Activated CD8-positive, alpha-beta T cell treated with anti-CD3 and anti-CD28 coated beads for 36 hours (primary cell): ENCODE measurements at regions not wholly inside any gene's neighbourhood (a gene's known extent, or its start where the extent isn't known, plus 50 kb on each side); places are given as distances from the start of the nearest gene placed in this dataset.

Experiments
- ATAC-seq: fragments of 200-7000 bp; cut with Tn5 transposase; one replicate; pipeline ENCODE4 v1.10.0; 2021; ENCODE audit warnings: mild to moderate bottlenecking, moderate library complexity
- CTCF ChIA-PET: fragments of 350-600 bp; sonication (Branson Sonifier 250); formaldehyde crosslinking; loops from one replicate; lab custom pipeline; 2021; ENCODE audit warnings: antibody characterized with exemption; lab: Charles Lee
- POLR2A ChIA-PET: fragments of 350-600 bp; sonication (Branson Sonifier 250); formaldehyde crosslinking; loops from one replicate; lab custom pipeline; 2021; ENCODE audit warnings: antibody characterized with exemption; lab: Charles Lee
- DNase-seq: peaks from one replicate; pipeline ENCODE4 v3.0.0-alpha.2; 2020
- H3K27ac Mint-ChIP-seq: one replicate; pipeline ENCODE4 v1.8.0; 2021; ENCODE audit warnings: mild to moderate bottlenecking, mixed read lengths
- H3K27me3 Mint-ChIP-seq: one replicate; pipeline ENCODE4 v1.8.0; 2021; ENCODE audit warnings: mixed read lengths
- H3K36me3 Mint-ChIP-seq: one replicate; pipeline ENCODE4 v1.8.0; 2021; ENCODE audit warnings: low read depth, mixed read lengths
- H3K4me1 Mint-ChIP-seq: one replicate; pipeline ENCODE4 v1.8.0; 2021; ENCODE audit warnings: low read depth, mixed read lengths
- H3K4me3 Mint-ChIP-seq: one replicate; pipeline ENCODE4 v1.8.0; 2021; ENCODE audit warnings: mild to moderate bottlenecking, moderate library complexity, mixed read lengths
- H3K9me3 Mint-ChIP-seq: one replicate; pipeline ENCODE4 v1.8.0; 2021; ENCODE audit warnings: mixed read lengths
- intact Hi-C: fragments of 100-400 bp; cut with micrococcal nuclease; formaldehyde crosslinking; loops from one replicate; pipeline ENCODE4 v1.10.0; 2022
- TF ChIP-seq, protein P1 (sequence below): fragments of 200-600 bp; IDR thresholded peaks from one replicate; pipeline ENCODE4 v1.8.0; 2022; ENCODE audit warnings: antibody characterized with exemption, mild to moderate bottlenecking

DNA sequence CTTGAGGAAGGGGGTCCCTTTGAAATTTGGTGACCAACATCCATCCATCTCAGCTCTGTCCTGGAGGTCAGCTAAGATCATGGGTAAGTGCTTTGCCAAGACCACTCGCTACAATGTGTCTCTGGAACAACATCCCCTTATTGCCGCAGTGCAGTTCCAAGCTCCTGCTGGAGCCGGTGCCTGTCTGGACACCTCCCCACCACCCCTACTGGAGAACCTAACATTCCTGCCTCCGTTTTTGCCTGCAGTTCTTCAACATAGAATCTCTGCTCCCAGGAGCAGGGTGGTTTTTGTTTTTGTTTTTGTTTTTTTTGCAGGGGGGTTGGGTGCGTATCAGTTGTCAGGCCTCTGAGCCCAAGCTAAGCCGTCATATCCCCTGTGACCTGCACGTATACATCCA lies 51.2 kb upstream of the FXYD4 start:
- H3K4me3 Mint-ChIP-seq, result no peak overlapping the region
- H3K27ac Mint-ChIP-seq, result no peak overlapping the region
- intact Hi-C loops, result no loop called here
- H3K36me3 Mint-ChIP-seq, result no peaks in the 10 kb centered on the region
- ChIA-PET POLR2A (no interaction called here), CTCF (no interaction called here)
- ATAC-seq (no peak), DNase-seq (no peak)
- H3K27me3 Mint-ChIP-seq, result peaks cover 14% of the 10 kb centered on the region
- TF ChIP-seq, protein P1, sequence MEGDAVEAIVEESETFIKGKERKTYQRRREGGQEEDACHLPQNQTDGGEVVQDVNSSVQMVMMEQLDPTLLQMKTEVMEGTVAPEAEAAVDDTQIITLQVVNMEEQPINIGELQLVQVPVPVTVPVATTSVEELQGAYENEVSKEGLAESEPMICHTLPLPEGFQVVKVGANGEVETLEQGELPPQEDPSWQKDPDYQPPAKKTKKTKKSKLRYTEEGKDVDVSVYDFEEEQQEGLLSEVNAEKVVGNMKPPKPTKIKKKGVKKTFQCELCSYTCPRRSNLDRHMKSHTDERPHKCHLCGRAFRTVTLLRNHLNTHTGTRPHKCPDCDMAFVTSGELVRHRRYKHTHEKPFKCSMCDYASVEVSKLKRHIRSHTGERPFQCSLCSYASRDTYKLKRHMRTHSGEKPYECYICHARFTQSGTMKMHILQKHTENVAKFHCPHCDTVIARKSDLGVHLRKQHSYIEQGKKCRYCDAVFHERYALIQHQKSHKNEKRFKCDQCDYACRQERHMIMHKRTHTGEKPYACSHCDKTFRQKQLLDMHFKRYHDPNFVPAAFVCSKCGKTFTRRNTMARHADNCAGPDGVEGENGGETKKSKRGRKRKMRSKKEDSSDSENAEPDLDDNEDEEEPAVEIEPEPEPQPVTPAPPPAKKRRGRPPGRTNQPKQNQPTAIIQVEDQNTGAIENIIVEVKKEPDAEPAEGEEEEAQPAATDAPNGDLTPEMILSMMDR, result no peak
- peaks cover 10% of the 10 kb centered on the region for H3K4me1 Mint-ChIP-seq
- H3K9me3 Mint-ChIP-seq, result no peaks in the 10 kb centered on the region

DNA sequence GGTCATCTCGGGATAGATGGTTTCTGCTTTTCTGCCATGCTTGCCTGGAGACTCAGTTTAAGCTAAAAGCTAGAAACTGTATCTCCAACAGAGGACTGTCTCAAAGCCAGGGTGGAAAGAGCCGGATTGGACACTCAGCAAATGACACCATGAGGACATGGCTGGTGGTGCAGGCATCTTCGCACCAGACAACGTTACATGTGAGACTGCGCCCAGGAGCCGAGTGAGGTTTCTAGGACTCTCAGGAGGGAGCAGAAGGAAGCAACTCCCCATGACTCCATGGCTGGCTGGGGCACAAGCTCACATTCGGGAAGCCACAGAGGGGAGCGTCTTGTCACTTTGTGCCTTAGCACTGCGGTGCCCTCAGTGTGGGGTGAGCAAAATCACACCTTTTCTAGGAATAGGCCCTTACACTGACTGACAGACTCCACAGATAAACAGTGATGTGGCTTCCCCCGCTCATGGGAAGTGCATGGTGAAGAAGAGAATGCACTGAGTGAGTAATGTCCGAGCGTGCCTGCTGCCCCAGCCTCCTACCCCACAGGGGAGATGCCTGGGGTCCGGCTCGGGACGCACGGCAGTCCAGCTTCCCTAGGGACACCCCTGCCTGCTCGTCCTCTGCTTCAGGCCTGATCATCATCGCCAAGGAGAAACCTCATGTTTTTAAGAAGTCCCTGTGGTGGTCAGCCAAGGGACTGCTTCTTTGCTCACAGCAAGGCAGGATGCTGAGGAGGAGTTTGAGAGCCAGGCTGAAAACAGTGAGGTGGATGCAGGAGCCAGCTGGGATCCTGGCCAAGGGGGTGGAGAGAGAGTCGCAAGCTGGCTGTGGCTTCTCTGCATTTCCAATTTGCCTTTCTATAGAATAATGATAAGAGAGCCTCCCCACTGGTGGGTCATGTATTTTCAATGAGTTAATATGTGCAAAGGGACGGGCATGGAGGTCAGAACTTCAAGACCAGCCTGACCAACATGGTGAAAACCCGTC lies 52.2 kb upstream of the FXYD4 start:
- peaks cover 10% of the 10 kb centered on the region for H3K4me1 Mint-ChIP-seq
- TF ChIP-seq, protein P1, result no peak
- intact Hi-C loops, result no loop called here
- no peak for ATAC-seq
- H3K27ac Mint-ChIP-seq, result no peak overlapping the region
- no peaks in the 10 kb centered on the region for H3K9me3 Mint-ChIP-seq
- peaks cover 14% of the 10 kb centered on the region for H3K27me3 Mint-ChIP-seq
- H3K4me3 Mint-ChIP-seq, result no peak overlapping the region
- ChIA-PET POLR2A (no interaction called here), CTCF (interaction anchor here (1.3 kb wide), 1 partner anchor 29 kb away, joined by 4 read pairs; no protein-coding TSS in a partner anchor)
- H3K36me3 Mint-ChIP-seq, result no peaks in the 10 kb centered on the region
- no peak for DNase-seq

DNA sequence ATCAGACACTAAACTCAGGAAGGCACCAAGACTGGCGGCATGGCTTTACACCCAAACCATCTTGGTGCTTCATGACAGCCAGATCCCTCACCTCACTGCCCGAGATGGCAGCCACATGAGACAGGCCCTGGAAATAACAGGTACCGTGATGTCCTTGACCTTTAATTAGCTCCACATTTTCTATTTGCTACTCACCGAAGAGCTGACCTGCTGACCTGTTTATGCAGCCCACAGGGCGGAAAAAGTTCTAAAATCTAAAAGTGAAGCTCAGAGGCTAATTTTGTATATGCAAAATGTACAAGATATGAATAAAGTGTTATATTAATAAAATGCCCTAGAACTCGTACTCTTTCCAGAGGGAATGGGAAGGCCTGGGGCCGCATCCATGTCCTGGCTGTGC lies 51.6 kb upstream of the RASGEF1A start:
- CTCF ChIA-PET, result interaction anchor here (1.3 kb wide), 1 partner anchor 30 kb away, joined by 4 read pairs; no protein-coding TSS in a partner anchor
- Mint-ChIP-seq H3K27me3 (peaks cover 14% of the 10 kb centered on the region), H3K9me3 (no peaks in the 10 kb centered on the region), H3K27ac (no peak overlapping the region), H3K4me1 (peaks cover 10% of the 10 kb centered on the region), H3K4me3 (no peak overlapping the region), H3K36me3 (no peaks in the 10 kb centered on the region)
- POLR2A ChIA-PET, result no interaction called here
- ATAC-seq (no peak), DNase-seq (no peak)
- TF ChIP-seq, protein P1, result no peak
- intact Hi-C loops, result no loop called here

DNA sequence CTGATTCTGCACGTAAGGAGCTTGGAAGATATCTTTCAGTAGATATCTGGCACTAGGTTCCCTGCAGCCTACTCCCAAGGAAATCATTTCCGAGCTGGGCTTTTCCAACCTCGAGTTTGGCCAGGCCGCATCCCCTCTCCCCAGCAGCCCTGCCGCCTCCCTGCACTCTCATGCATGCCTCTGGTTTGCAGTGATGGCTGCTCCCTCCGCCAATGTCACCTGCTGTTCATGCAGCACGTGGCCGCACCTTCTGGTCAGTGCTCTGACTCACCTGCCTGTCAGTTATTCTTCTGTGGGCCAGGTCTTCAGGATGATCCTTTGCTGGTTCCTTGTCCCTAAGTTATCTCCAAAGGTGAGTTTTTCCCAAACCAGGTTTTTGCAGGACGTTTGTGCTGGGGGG lies 50.6 kb upstream of the RASGEF1A start:
- H3K27ac Mint-ChIP-seq, result no peak overlapping the region
- DNase-seq, result no peak
- H3K4me3 Mint-ChIP-seq, result no peak overlapping the region
- intact Hi-C loops, result no loop called here
- peaks cover 2% of the 10 kb centered on the region for H3K4me1 Mint-ChIP-seq
- ChIA-PET CTCF (interaction anchor here (1.0 kb wide), 1 partner anchor 24 kb away, joined by 3 read pairs; no protein-coding TSS in a partner anchor), POLR2A (no interaction called here)
- H3K27me3 Mint-ChIP-seq, result peaks cover 11% of the 10 kb centered on the region
- no peaks in the 10 kb centered on the region for H3K36me3 Mint-ChIP-seq
- TF ChIP-seq, protein P1, result no peak
- ATAC-seq, result no peak
- no peaks in the 10 kb centered on the region for H3K9me3 Mint-ChIP-seq

DNA sequence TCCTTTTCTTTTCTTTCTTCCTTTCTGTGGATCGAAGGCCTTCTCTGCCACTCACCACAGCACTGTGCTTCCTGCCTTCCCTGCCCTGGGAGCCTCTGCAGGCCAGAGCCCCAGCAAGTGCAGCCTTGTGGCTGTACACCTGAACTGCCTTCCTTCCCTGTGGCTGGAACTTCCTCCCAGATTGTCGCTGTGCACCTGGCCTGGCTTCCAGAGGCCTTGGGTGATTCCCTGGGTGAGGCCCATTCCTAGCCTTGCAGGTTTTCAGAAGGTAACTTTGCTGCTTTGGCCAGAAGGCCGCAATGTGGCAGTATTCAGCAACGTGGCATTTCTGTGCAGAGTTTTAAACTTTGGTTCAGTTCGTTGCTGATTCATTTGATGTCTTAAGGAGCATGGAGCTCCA lies 50.1 kb upstream of the RASGEF1A start:
- CTCF ChIA-PET, result interaction anchor here (1.0 kb wide), 1 partner anchor 24 kb away, joined by 3 read pairs; no protein-coding TSS in a partner anchor
- TF ChIP-seq, protein P1, result no peak
- Mint-ChIP-seq H3K4me1 (no peaks in the 10 kb centered on the region), H3K36me3 (no peaks in the 10 kb centered on the region), H3K27me3 (peaks cover 9% of the 10 kb centered on the region), H3K4me3 (no peak overlapping the region), H3K9me3 (no peaks in the 10 kb centered on the region), H3K27ac (no peak overlapping the region)
- intact Hi-C loops, result no loop called here
- no peak for DNase-seq
- POLR2A ChIA-PET, result no interaction called here
- no peak for ATAC-seq
